Gastrocnemius medialis (tissue), 4 donors: ENCODE measurements at regions not wholly inside any gene's neighbourhood (a gene's known extent, or its start where the extent isn't known, plus 50 kb on each side); places are given as distances from the start of the nearest gene placed in this dataset.

Source experiments
- POLR2A ChIP-seq, 2 donors: fragments of 450-650 bp; IDR thresholded peaks; one replicate each; pipeline ENCODE4 v1.6.1; 2017; ENCODE audit warnings: antibody characterized with exemption in 2 of 2, mild to moderate bottlenecking in 2 of 2, moderate library complexity in 2 of 2
- TF ChIP-seq, protein P1 (sequence below), 5 experiments: fragments of 450-650 bp in 3 of 5; fragments of 200-600 bp in 2 of 5; sonication (generic) in 2 of 5; IDR thresholded peaks in 4 of 5; conservative IDR thresholded peaks in 1 of 5; 1 replicate in 4 of 5; 2 replicates in 1 of 5; pipeline ENCODE4 v1.5.1; 2016 to 2019; ENCODE audit warnings: antibody characterized with exemption in 5 of 5, mild to moderate bottlenecking in 3 of 5, moderate library complexity in 3 of 5

DNA sequence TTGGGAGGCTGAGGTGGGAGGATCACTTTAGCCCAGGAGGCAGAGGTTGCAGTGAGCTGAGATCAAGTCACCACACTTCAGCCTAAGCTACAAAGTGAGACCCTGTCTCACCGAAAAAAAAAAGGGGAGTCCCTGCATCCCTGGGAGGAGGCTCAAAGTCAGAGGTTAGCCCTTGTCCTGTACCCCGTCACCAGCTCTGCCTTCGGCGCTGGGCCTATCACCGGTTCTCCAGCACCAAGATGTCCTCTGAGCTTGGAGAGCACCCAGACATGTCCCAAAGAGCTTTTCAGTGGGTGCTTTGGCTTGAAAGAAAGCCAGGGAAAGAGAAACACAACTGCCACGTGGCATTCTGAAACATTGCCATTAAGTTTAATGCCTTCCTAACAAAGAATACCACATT is 356.9 kb upstream of the TSHZ3 start:
- TF ChIP-seq, protein P1, sequence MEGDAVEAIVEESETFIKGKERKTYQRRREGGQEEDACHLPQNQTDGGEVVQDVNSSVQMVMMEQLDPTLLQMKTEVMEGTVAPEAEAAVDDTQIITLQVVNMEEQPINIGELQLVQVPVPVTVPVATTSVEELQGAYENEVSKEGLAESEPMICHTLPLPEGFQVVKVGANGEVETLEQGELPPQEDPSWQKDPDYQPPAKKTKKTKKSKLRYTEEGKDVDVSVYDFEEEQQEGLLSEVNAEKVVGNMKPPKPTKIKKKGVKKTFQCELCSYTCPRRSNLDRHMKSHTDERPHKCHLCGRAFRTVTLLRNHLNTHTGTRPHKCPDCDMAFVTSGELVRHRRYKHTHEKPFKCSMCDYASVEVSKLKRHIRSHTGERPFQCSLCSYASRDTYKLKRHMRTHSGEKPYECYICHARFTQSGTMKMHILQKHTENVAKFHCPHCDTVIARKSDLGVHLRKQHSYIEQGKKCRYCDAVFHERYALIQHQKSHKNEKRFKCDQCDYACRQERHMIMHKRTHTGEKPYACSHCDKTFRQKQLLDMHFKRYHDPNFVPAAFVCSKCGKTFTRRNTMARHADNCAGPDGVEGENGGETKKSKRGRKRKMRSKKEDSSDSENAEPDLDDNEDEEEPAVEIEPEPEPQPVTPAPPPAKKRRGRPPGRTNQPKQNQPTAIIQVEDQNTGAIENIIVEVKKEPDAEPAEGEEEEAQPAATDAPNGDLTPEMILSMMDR (IDR thresholded peaks at IDR 0.05 in 4 of 5, conservative IDR thresholded peaks at IDR 0.05 in 1 of 5): no peak
- TF ChIP-seq POLR2A (IDR thresholded peaks at IDR 0.05): no peak
